MM.1S (cell line): ENCODE measurements at regions not wholly inside any gene's neighbourhood (a gene's known extent, or its start where the extent isn't known, plus 50 kb on each side); places are given as distances from the start of the nearest gene placed in this dataset.

Source experiments
- DNase-seq: peaks from one replicate; pipeline ENCODE4 v3.0.0-alpha.2; 2015
- H2AFZ ChIP-seq: fragments of 300-600 bp; sonication (generic); 2 replicates; pipeline ENCODE4 v1.6.0; 2016; ENCODE audit warnings: antibody characterized with exemption, low read length
- H3F3A ChIP-seq: fragments of 300-600 bp; sonication (generic); 2 replicates; pipeline ENCODE4 v1.6.1; 2016; ENCODE audit warnings: mild to moderate bottlenecking, antibody characterized with exemption, low read length, moderate library complexity, mixed read lengths; ENCODE audit not compliant: insufficient read depth
- H3K27ac ChIP-seq: fragments of 300-600 bp; sonication (generic); 2 replicates; pipeline ENCODE4 v1.5.1; 2016; ENCODE audit warnings: mild to moderate bottlenecking, low read length
- H3K27me3 ChIP-seq: fragments of 300-600 bp; sonication (generic); replicated peaks from 2 replicates; pipeline ENCODE4 v1.6.0; 2016; ENCODE audit warnings: low read length; ENCODE audit not compliant: insufficient read depth
- H3K36me3 ChIP-seq: fragments of 300-600 bp; sonication (generic); replicated peaks from 2 replicates; pipeline ENCODE4 v1.6.1; 2016; ENCODE audit warnings: mild to moderate bottlenecking, low read length, mixed read lengths; ENCODE audit not compliant: insufficient read depth
- H3K4me1 ChIP-seq: fragments of 300-600 bp; sonication (generic); 2 replicates; pipeline ENCODE4 v1.6.1; 2016; ENCODE audit warnings: low read length, mixed read lengths
- H3K4me2 ChIP-seq: fragments of 300-600 bp; sonication (generic); 2 replicates; pipeline ENCODE4 v1.6.0; 2016; ENCODE audit warnings: low read depth, low read length
- H3K4me3 ChIP-seq: fragments of 300-600 bp; sonication (generic); 2 replicates; pipeline ENCODE4 v1.5.1; 2016; ENCODE audit warnings: low read length, mixed read lengths
- H3K79me2 ChIP-seq: fragments of 300-600 bp; sonication (generic); 2 replicates; pipeline ENCODE4 v1.6.1; 2016; ENCODE audit warnings: mixed run types, low read length, mixed read lengths
- H3K9ac ChIP-seq: fragments of 300-600 bp; sonication (generic); 2 replicates; pipeline ENCODE4 v1.6.1; 2016; ENCODE audit warnings: low read length, mixed read lengths
- H3K9me2 ChIP-seq: fragments of 300-600 bp; sonication (generic); replicated peaks from 2 replicates; pipeline ENCODE4 v1.6.1; 2016; ENCODE audit warnings: mild to moderate bottlenecking, low read length, mixed read lengths; ENCODE audit not compliant: insufficient read depth
- H3K9me3 ChIP-seq: fragments of 300-600 bp; sonication (generic); replicated peaks from 2 replicates; pipeline ENCODE4 v1.6.1; 2016; ENCODE audit warnings: mild to moderate bottlenecking, low read length, mixed read lengths; ENCODE audit not compliant: insufficient read depth
- H4K20me1 ChIP-seq: fragments of 300-600 bp; sonication (generic); 2 replicates; pipeline ENCODE4 v1.6.1; 2016; ENCODE audit warnings: mild to moderate bottlenecking, low read length, moderate library complexity, mixed read lengths; ENCODE audit not compliant: insufficient read depth
- CTCF ChIP-seq: fragments of 300-600 bp; sonication (generic); IDR thresholded peaks from 2 replicates; pipeline ENCODE4 v1.5.1; 2016; ENCODE audit warnings: antibody characterized with exemption, low read length, mixed read lengths
- EZH2 ChIP-seq: fragments of 300-600 bp; sonication (generic); optimal IDR thresholded peaks from 2 replicates; pipeline ENCODE3; 2017; ENCODE audit warnings: low read depth, mild to moderate bottlenecking, antibody characterized with exemption, low read length, mixed read lengths
- EZH2phosphoT487 ChIP-seq: fragments of 300-600 bp; sonication (generic); IDR thresholded peaks from 2 replicates; pipeline ENCODE4 v1.6.1; 2018; ENCODE audit warnings: antibody characterized with exemption, low read length

DNA sequence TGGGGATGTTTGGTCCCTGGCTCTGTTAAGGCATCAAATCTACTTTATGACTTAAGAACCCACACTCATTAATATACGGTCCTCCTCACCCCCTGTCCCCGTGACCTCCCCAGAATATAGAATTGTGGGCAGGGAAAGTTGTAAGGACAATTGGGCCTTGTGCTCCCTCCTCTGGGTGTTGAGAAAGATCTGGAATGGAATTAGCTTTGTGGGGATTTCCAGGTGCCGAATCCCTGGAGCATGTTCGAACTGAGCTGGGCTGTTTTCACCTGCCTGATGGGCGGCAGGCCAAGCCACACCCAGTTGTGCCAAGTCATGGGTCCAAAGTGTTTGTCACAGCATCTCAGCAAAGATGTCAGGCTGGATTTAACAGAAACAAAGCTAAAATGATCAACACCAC is 349.3 kb upstream of the KLF3 start:
- Histone ChIP-seq H3K4me2 (no peak overlapping the region), H3K9ac (no peak overlapping the region), H3F3A (peaks cover 58% of the 10 kb centered on the region), H4K20me1 (no peaks in the 10 kb centered on the region), H2AFZ (no peak overlapping the region), H3K27ac (no peak overlapping the region), H3K9me2 (no peaks in the 10 kb centered on the region), H3K36me3 (no peaks in the 10 kb centered on the region), H3K9me3 (no peaks in the 10 kb centered on the region), H3K4me1 (peaks cover 58% of the 10 kb centered on the region), H3K79me2 (no peaks in the 10 kb centered on the region), H3K4me3 (no peak overlapping the region), H3K27me3 (no peaks in the 10 kb centered on the region)
- no peak for DNase-seq
- TF ChIP-seq EZH2 (no peak), EZH2phosphoT487 (no peak), CTCF (no peak)

- DNase-seq = no peak
- Histone ChIP-seq H3F3A (peaks cover 53% of the 10 kb centered on the region), H3K4me2 (no peak overlapping the region), H4K20me1 (no peaks in the 10 kb centered on the region), H3K9me3 (no peaks in the 10 kb centered on the region), H3K4me1 (peaks cover 56% of the 10 kb centered on the region), H3K4me3 (no peak overlapping the region), H3K9me2 (no peaks in the 10 kb centered on the region), H3K9ac (no peak overlapping the region), H3K27me3 (no peaks in the 10 kb centered on the region), H3K79me2 (no peaks in the 10 kb centered on the region), H3K36me3 (no peaks in the 10 kb centered on the region), H3K27ac (no peak overlapping the region), H2AFZ (no peak overlapping the region)
- no peak for TF ChIP-seq EZH2phosphoT487
- no peak for TF ChIP-seq EZH2
- TF ChIP-seq CTCF = no peak
Measured at GRCh38 chr4:38315286-38315685, 348.7 kb upstream of the KLF3 start.

DNA sequence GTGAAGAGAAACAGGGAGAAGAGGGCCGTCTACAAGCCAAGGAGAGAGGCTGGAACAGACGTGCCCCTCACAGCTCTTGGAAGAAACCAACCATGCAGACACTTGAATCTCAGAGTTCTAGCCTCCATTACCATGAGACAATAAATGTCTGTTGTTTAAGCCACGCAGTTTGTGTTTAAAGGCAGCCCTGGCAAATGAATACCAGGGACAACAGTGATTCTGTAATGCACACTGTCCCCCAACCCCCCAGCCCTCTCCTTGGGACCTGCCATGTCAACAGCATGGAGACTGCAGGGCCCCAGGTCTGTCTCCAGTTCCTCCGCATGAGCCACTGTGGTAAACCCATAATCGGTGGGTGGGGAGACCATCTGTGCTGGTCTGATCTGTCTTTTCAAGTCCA is 348.0 kb upstream of the KLF3 start:
- Histone ChIP-seq H3K9ac (no peak overlapping the region), H2AFZ (no peak overlapping the region), H3K9me3 (no peaks in the 10 kb centered on the region), H3K4me3 (no peak overlapping the region), H3F3A (peaks cover 46% of the 10 kb centered on the region), H3K27me3 (no peaks in the 10 kb centered on the region), H3K9me2 (no peaks in the 10 kb centered on the region), H4K20me1 (no peaks in the 10 kb centered on the region), H3K27ac (no peak overlapping the region), H3K4me2 (no peak overlapping the region), H3K79me2 (no peaks in the 10 kb centered on the region), H3K4me1 (peaks cover 55% of the 10 kb centered on the region), H3K36me3 (no peaks in the 10 kb centered on the region)
- DNase-seq = no peak
- no peak for TF ChIP-seq CTCF
- no peak for TF ChIP-seq EZH2
- TF ChIP-seq EZH2phosphoT487 = no peak
